ENCODE measurements at regions not wholly inside any gene's neighbourhood (a gene's known extent, or its start where the extent isn't known, plus 50 kb on each side); places are given as distances from the start of the nearest gene placed in this dataset.

GRCh38 chrX:134718105-134718965 lies 60.1 kb upstream of the PLAC1 start:
- H3K36me3 ChIP-seq (ENCODE audit: control insufficient read depth in 1 of 2, insufficient read depth in 2 of 2, low read length in 2 of 2), result no peaks in the 10 kb centered on the region
- no peaks in the 10 kb centered on the region for H3K9me3 ChIP-seq (ENCODE audit: control insufficient read depth in 1 of 2, insufficient read depth in 1 of 2, low read depth in 1 of 2, low read length in 2 of 2)
- RAD21 ChIA-PET (ENCODE audit: low non-redundant PET in 1 of 2, low total read pairs in 2 of 2, uncharacterized antibody in 2 of 2, unreplicated experiment in 2 of 2), result no interaction called here
- peak overlapping the region; percentile 43 for H2AFZ ChIP-seq (ENCODE audit: low read depth, low read length, poor library complexity, severe bottlenecking)
- no peaks in the 10 kb centered on the region for H3K79me2 ChIP-seq (ENCODE audit: insufficient read depth, low read length)
- POLR2A ChIA-PET, result no interaction called here
- no peak overlapping the region for H3K27ac ChIP-seq (ENCODE audit: low read depth, low read length)
- no peaks in the 10 kb centered on the region for H4K20me1 ChIP-seq (ENCODE audit: insufficient read depth)
- H3K4me1 ChIP-seq (ENCODE audit: control insufficient read depth in 1 of 2, insufficient read depth in 2 of 2, low read length in 2 of 2), result peaks cover 6 to 18% of the 10 kb centered on the region in 2 experiments
- intact Hi-C loops (cut with micrococcal nuclease), result no loop called here
- peak overlapping the region; percentile 48 for H3K4me2 ChIP-seq (ENCODE audit: low read length)
- H3K9me2 ChIP-seq (ENCODE audit: insufficient read depth), result no peaks in the 10 kb centered on the region
- ATAC-seq, result peak; percentile 91
- CTCF ChIA-PET, result no interaction called here
- DNase-seq (ENCODE audit: low read depth, low spot score), result peak; percentile 54
- H3K9ac ChIP-seq (ENCODE audit: low read length), result no peak overlapping the region
- no peak overlapping the region for H3K4me3 ChIP-seq (replicated peaks in 1 of 2; ENCODE audit: low read depth in 1 of 2, low read length in 2 of 2)
- TF ChIP-seq SIN3A (IDR thresholded peaks at IDR 0.05; ENCODE audit: low read depth) (0 out of 2 replicates have a peak, but pooled peaks have one; percentile 33), SP1 (IDR thresholded peaks at IDR 0.05; ENCODE audit: low read depth) (peak; percentile 21; the same call in 1 of the 2 replicates), MAX (IDR thresholded peaks at IDR 0.05) (peak; percentile 81), ELF1 (IDR thresholded peaks at IDR 0.05; ENCODE audit: borderline replicate concordance, low read depth) (no peak)
- no peaks in the 10 kb centered on the region for H3K27me3 ChIP-seq (ENCODE audit: insufficient read depth, low read length)
- BruUV-seq (replicated peaks), result no TSS peak

GRCh38 chrX:134717698-134718097 lies 59.4 kb upstream of the PLAC1 start:
- H3K9ac ChIP-seq (ENCODE audit: low read length), result no peak overlapping the region
- H3K36me3 ChIP-seq (ENCODE audit: control insufficient read depth in 1 of 2, insufficient read depth in 2 of 2, low read length in 2 of 2), result no peaks in the 10 kb centered on the region
- H3K4me2 ChIP-seq (ENCODE audit: low read length), result peak overlapping the region; percentile 48; the same call in 1 of the 2 replicates
- H3K27me3 ChIP-seq (ENCODE audit: insufficient read depth, low read length), result no peaks in the 10 kb centered on the region
- CTCF ChIA-PET, result no interaction called here
- ATAC-seq (no peak), DNase-seq (ENCODE audit: low read depth, low spot score) (no peak)
- intact Hi-C loops (cut with micrococcal nuclease), result no loop called here
- H3K4me1 ChIP-seq (ENCODE audit: control insufficient read depth in 1 of 2, insufficient read depth in 2 of 2, low read length in 2 of 2), result peaks cover 6 to 18% of the 10 kb centered on the region in 2 experiments
- H3K4me3 ChIP-seq (replicated peaks in 1 of 2; ENCODE audit: low read depth in 1 of 2, low read length in 2 of 2), result no peak overlapping the region
- no peaks in the 10 kb centered on the region for H3K9me3 ChIP-seq (ENCODE audit: control insufficient read depth in 1 of 2, insufficient read depth in 1 of 2, low read depth in 1 of 2, low read length in 2 of 2)
- H4K20me1 ChIP-seq (ENCODE audit: insufficient read depth), result no peaks in the 10 kb centered on the region
- H3K9me2 ChIP-seq (ENCODE audit: insufficient read depth), result no peaks in the 10 kb centered on the region
- H3K27ac ChIP-seq (ENCODE audit: low read depth, low read length), result no peak overlapping the region
- RAD21 ChIA-PET (ENCODE audit: low non-redundant PET in 1 of 2, low total read pairs in 2 of 2, uncharacterized antibody in 2 of 2, unreplicated experiment in 2 of 2), result no interaction called here
- TF ChIP-seq MAX (IDR thresholded peaks at IDR 0.05) (no peak; the same call in 1 of the 2 replicates), CBX3 (IDR thresholded peaks at IDR 0.05; ENCODE audit: low read depth) (no peak), SP1 (IDR thresholded peaks at IDR 0.05; ENCODE audit: low read depth) (no peak)
- POLR2A ChIA-PET, result no interaction called here
- H3K79me2 ChIP-seq (ENCODE audit: insufficient read depth, low read length), result no peaks in the 10 kb centered on the region
- peak overlapping the region; percentile 15 for H2AFZ ChIP-seq (ENCODE audit: low read depth, low read length, poor library complexity, severe bottlenecking)
- no TSS peak for BruUV-seq (replicated peaks)
